GM12878 (cell line): ENCODE measurements at regions not wholly inside any gene's neighbourhood (a gene's known extent, or its start where the extent isn't known, plus 50 kb on each side); places are given as distances from the start of the nearest gene placed in this dataset.

Source experiments
- ATAC-seq: fragments of 200-7000 bp; cut with Tn5 transposase; 3 replicates; pipeline ENCODE4 v1.9.1; 2020; ENCODE audit warnings: mild to moderate bottlenecking, moderate library complexity
- BruUV-seq: library from RNA; stranded (reverse); fragments of 400-500 nt; replicated peaks from 2 replicates; lab custom pipeline; 2021; lab: Mats Ljungman, UMichigan
- CTCF ChIA-PET: fragments of 300-600 bp; sonication (Branson Sonifier 250); formaldehyde crosslinking; extraction: SDS; loops from one replicate; lab custom pipeline; 2021; ENCODE audit warnings: inconsistent platforms; lab: Yijun Ruan, JAX
- POLR2A ChIA-PET: fragments of 350-600 bp; formaldehyde crosslinking; extraction: SDS; loops from one replicate; lab custom pipeline; 2021; ENCODE audit warnings: inconsistent platforms; lab: Charles Lee
- RAD21 ChIA-PET: fragments of 300-600 bp; sonication (Branson Sonifier 250); formaldehyde crosslinking; loops from one replicate; lab custom pipeline; 2023; ENCODE audit warnings: antibody characterized with exemption; ENCODE audit not compliant: unreplicated experiment; lab: Charles Lee
- SMC1A ChIA-PET: fragments of 300-600 bp; sonication (Branson Sonifier 250); formaldehyde crosslinking; loops from one replicate; lab custom pipeline; 2023; ENCODE audit not compliant: unreplicated experiment, uncharacterized antibody; lab: Charles Lee
- DNase-seq: peaks from one replicate; pipeline ENCODE4 v3.0.0-alpha.2; 2011; ENCODE audit warnings: low read depth, low spot score
- FAIRE-seq: peaks from 3 replicates; lab custom pipeline; 2011; peaks lifted over from hg19 to GRCh38; lab: Jason Lieb, UNC
- H2AFZ ChIP-seq: 2 replicates; pipeline ENCODE4 v1.6.0; 2011; ENCODE audit warnings: low read depth, low read length, control low read depth; ENCODE audit not compliant: control insufficient read depth
- H3K27ac ChIP-seq: 2 replicates; pipeline ENCODE4 v1.5.1; 2011; ENCODE audit warnings: control low read depth; ENCODE audit not compliant: control insufficient read depth, insufficient read depth
- H3K27me3 ChIP-seq, 2 experiments: replicated peaks in 1 of 2; 2 replicates each; pipeline versions ENCODE4 v1.6.0 to v1.6.1; 2011; ENCODE audit warnings: low read length in 1 of 2; ENCODE audit not compliant: control insufficient read depth in 2 of 2, insufficient read depth in 2 of 2
- H3K36me3 ChIP-seq, 2 experiments: 2 replicates each; pipeline ENCODE4 v1.5.1; 2011; ENCODE audit warnings: low read length in 1 of 2; ENCODE audit not compliant: control insufficient read depth in 2 of 2, insufficient read depth in 2 of 2
- H3K4me1 ChIP-seq: 2 replicates; pipeline ENCODE4 v1.6.1; 2011; ENCODE audit warnings: mild to moderate bottlenecking, low read length, moderate library complexity, mixed read lengths; ENCODE audit not compliant: control insufficient read depth, insufficient read depth
- H3K4me2 ChIP-seq: 2 replicates; pipeline ENCODE4 v1.6.0; 2011; ENCODE audit warnings: control low read depth; ENCODE audit not compliant: control insufficient read depth, insufficient read depth
- H3K4me3 ChIP-seq: fragments of 200-600 bp; sonication (generic); 2 replicates; pipeline ENCODE4 v1.5.1; 2016
- H3K79me2 ChIP-seq: 2 replicates; pipeline ENCODE4 v1.6.0; 2011; ENCODE audit warnings: low read length; ENCODE audit not compliant: control insufficient read depth, insufficient read depth
- H3K9ac ChIP-seq: 2 replicates; pipeline ENCODE4 v1.8.0; 2011; ENCODE audit warnings: low read length, control low read depth, mixed read lengths; ENCODE audit not compliant: control insufficient read depth, insufficient read depth
- H3K9me3 ChIP-seq: replicated peaks from 3 replicates; pipeline ENCODE4 v1.5.1; 2011; ENCODE audit warnings: mild to moderate bottlenecking, low read length; ENCODE audit not compliant: control insufficient read depth, insufficient read depth
- H4K20me1 ChIP-seq: 2 replicates; pipeline ENCODE4 v1.6.0; 2011; ENCODE audit not compliant: control insufficient read depth, insufficient read depth
- MTA3 ChIP-seq: IDR thresholded peaks from 2 replicates; pipeline ENCODE4 v1.6.1; 2012; ENCODE audit warnings: low read length, inconsistent platforms, borderline replicate concordance
- NBN ChIP-seq: fragments of 450-650 bp; IDR thresholded peaks from 2 replicates; pipeline ENCODE4 v1.6.1; 2016
- NFXL1 ChIP-seq: fragments of 450-650 bp; IDR thresholded peaks from 2 replicates; pipeline ENCODE4 v1.6.1; 2017; ENCODE audit warnings: antibody characterized with exemption, mild to moderate bottlenecking, borderline replicate concordance
- RB1 ChIP-seq: fragments of 450-650 bp; formaldehyde crosslinking; IDR thresholded peaks from 2 replicates; pipeline ENCODE4 v1.6.1; 2017; ENCODE audit warnings: mild to moderate bottlenecking, borderline replicate concordance
- SIX5 ChIP-seq: IDR thresholded peaks from 2 replicates; pipeline ENCODE4 v1.6.1; 2011; ENCODE audit warnings: mild to moderate bottlenecking, low read depth, low read length, moderate library complexity; ENCODE audit not compliant: severe bottlenecking
- TARDBP ChIP-seq: IDR thresholded peaks from 2 replicates; pipeline ENCODE4 v1.6.1; 2016; ENCODE audit warnings: borderline replicate concordance
- TCF7 ChIP-seq: IDR thresholded peaks from 2 replicates; pipeline ENCODE4 v1.6.1; 2014; ENCODE audit warnings: antibody characterized with exemption, borderline replicate concordance
- YBX1 ChIP-seq: fragments of 450-650 bp; IDR thresholded peaks from 2 replicates; pipeline ENCODE4 v1.6.1; 2016; ENCODE audit warnings: antibody characterized with exemption
- ZNF217 ChIP-seq: fragments of 450-650 bp; IDR thresholded peaks from 2 replicates; pipeline ENCODE4 v1.6.1; 2017; ENCODE audit warnings: antibody characterized with exemption, mild to moderate bottlenecking
- WGBS: methylation state at CpG from one replicate; pipeline ENCODE4 v1.1.6; 2016; ENCODE audit warnings: low lambda C conversion rate; ENCODE audit not compliant: insufficient replicate concordance, insufficient coverage; ENCODE audit errors: missing lambda C conversion rate; 5-methylcytosine and 5-hydroxymethylcytosine counted together
- in situ Hi-C: fragments of 300-500 bp; cut with MboI; formaldehyde crosslinking; loops from 9 replicates; pipeline ENCODE4 v1.14.3; 2018; ENCODE audit warnings: mixed read lengths
- intact Hi-C: fragments of 100-400 bp; cut with micrococcal nuclease; formaldehyde crosslinking; loops from one replicate; pipeline ENCODE4 v1.14.2; 2022; ENCODE audit not compliant: unreplicated experiment
- TF ChIP-seq, protein P1 (sequence below): IDR thresholded peaks from 2 replicates; pipeline ENCODE4 v1.6.1; 2011; ENCODE audit warnings: low read depth, mild to moderate bottlenecking, low read length, moderate library complexity, borderline replicate concordance; ENCODE audit errors: extremely low read depth
- TF ChIP-seq, protein P2 (sequence below): IDR thresholded peaks from 2 replicates; pipeline ENCODE4 v1.6.1; 2011; ENCODE audit warnings: borderline replicate concordance, low read depth, mild to moderate bottlenecking, moderate library complexity, mixed read lengths, low read length; ENCODE audit not compliant: insufficient read depth; ENCODE audit errors: extremely low read length
- TF ChIP-seq, protein P3 (sequence below), 3 experiments: IDR thresholded peaks in 2 of 3; conservative IDR thresholded peaks in 1 of 3; 2 replicates each; pipeline ENCODE4 v1.5.1; 2011; ENCODE audit warnings: low read depth in 3 of 3, low read length in 3 of 3, mild to moderate bottlenecking in 3 of 3, control low read depth in 2 of 3, moderate library complexity in 2 of 3, inconsistent platforms in 1 of 3, mixed read lengths in 1 of 3; ENCODE audit not compliant: control insufficient read depth in 2 of 3, insufficient read depth in 1 of 3; ENCODE audit errors: extremely low read depth in 1 of 3
- TF ChIP-seq, protein P4 (sequence below): IDR thresholded peaks from 2 replicates; pipeline ENCODE4 v1.6.1; 2012; ENCODE audit warnings: low read depth, low read length, improper control_type of control experiment

DNA sequence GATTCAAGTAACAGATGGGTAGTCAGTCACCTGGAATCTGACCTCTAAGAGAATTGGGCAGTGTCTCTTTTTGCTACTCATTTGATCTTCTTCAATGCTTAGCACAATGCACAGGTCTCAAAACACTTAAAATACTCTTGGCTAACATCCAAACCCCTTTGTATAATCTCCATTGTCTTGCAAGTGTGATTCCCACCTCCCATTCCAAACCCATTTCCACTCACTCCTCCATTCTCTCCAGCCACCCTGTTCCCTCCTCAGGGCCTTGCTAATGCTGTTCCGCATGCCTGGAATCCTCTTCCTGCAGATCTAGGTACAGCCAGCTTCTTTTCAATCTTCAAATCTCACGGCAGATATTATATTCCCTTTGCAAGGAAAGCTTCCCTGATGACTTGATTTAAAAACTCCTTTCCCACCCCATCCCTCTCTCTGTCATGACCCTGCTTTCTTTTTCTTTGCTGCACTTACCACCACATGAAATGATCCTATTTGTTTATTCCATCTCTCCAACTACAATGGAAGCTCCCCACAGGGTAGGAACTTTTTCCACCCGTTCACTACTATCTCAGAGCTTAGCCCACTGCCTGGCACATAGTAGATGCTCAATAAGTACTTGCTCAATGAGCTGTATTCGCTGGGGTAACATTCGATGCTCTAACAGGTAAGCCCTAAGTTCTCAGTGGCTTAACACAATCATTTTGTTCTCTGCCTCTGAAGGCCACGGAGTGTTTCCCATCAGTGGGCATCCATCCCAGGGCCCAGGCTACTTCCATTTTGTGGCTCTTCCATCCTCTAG, 121.7 kb downstream of the MN1 start:
- DNase-seq (no peak), ATAC-seq (no peak), FAIRE-seq (no peak)
- no peaks in the 10 kb centered on the region; a peak in 1 of 4 replicates for H3K27me3 ChIP-seq
- in situ Hi-C loops (no loop called here), intact Hi-C loops (no loop called here)
- no peaks in the 10 kb centered on the region for H3K79me2 ChIP-seq
- H3K27ac ChIP-seq, result no peak overlapping the region
- no peaks in the 10 kb centered on the region for H3K9me3 ChIP-seq
- WGBS, result 16% methylated on average over 6 of the region's 6 CpGs
- BruUV-seq, result no TSS peak
- no peaks in the 10 kb centered on the region for H3K4me1 ChIP-seq
- no peak for TF ChIP-seq ZNF217
- TF ChIP-seq TARDBP, result no peak
- TF ChIP-seq YBX1, result no peak
- TF ChIP-seq NFXL1, result no peak
- TF ChIP-seq, protein P1, sequence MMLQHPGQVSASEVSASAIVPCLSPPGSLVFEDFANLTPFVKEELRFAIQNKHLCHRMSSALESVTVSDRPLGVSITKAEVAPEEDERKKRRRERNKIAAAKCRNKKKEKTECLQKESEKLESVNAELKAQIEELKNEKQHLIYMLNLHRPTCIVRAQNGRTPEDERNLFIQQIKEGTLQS, result no peak
- TF ChIP-seq, protein P2, sequence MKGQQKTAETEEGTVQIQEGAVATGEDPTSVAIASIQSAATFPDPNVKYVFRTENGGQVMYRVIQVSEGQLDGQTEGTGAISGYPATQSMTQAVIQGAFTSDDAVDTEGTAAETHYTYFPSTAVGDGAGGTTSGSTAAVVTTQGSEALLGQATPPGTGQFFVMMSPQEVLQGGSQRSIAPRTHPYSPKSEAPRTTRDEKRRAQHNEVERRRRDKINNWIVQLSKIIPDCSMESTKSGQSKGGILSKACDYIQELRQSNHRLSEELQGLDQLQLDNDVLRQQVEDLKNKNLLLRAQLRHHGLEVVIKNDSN, result no peak
- TF ChIP-seq MTA3, result no peak
- TF ChIP-seq TCF7, result no peak
- no peak for TF ChIP-seq NBN
- TF ChIP-seq, protein P3, sequence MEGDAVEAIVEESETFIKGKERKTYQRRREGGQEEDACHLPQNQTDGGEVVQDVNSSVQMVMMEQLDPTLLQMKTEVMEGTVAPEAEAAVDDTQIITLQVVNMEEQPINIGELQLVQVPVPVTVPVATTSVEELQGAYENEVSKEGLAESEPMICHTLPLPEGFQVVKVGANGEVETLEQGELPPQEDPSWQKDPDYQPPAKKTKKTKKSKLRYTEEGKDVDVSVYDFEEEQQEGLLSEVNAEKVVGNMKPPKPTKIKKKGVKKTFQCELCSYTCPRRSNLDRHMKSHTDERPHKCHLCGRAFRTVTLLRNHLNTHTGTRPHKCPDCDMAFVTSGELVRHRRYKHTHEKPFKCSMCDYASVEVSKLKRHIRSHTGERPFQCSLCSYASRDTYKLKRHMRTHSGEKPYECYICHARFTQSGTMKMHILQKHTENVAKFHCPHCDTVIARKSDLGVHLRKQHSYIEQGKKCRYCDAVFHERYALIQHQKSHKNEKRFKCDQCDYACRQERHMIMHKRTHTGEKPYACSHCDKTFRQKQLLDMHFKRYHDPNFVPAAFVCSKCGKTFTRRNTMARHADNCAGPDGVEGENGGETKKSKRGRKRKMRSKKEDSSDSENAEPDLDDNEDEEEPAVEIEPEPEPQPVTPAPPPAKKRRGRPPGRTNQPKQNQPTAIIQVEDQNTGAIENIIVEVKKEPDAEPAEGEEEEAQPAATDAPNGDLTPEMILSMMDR (IDR thresholded peaks at IDR 0.05 in 2 of 3, conservative IDR thresholded peaks at IDR 0.05 in 1 of 3; ENCODE audit: control insufficient read depth in 2 of 3, extremely low read depth in 1 of 3, insufficient read depth in 1 of 3, low read depth in 3 of 3, low read length in 3 of 3), result no peak
- TF ChIP-seq SIX5, result no peak
- TF ChIP-seq, protein P4, sequence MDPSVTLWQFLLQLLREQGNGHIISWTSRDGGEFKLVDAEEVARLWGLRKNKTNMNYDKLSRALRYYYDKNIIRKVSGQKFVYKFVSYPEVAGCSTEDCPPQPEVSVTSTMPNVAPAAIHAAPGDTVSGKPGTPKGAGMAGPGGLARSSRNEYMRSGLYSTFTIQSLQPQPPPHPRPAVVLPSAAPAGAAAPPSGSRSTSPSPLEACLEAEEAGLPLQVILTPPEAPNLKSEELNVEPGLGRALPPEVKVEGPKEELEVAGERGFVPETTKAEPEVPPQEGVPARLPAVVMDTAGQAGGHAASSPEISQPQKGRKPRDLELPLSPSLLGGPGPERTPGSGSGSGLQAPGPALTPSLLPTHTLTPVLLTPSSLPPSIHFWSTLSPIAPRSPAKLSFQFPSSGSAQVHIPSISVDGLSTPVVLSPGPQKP, result no peak
- no peak for TF ChIP-seq RB1
- no peaks in the 10 kb centered on the region for H3K36me3 ChIP-seq
- ChIA-PET CTCF (no interaction called here), RAD21 (no interaction called here), SMC1A (no interaction called here), POLR2A (no interaction called here)
- no peak overlapping the region for H2AFZ ChIP-seq
- no peak overlapping the region for H3K4me2 ChIP-seq
- no peaks in the 10 kb centered on the region for H4K20me1 ChIP-seq
- H3K4me3 ChIP-seq, result no peak overlapping the region
- no peak overlapping the region for H3K9ac ChIP-seq
